NCI-H128 (cell line): ENCODE measurements at regions not wholly inside any gene's neighbourhood (a gene's known extent, or its start where the extent isn't known, plus 50 kb on each side); places are given as distances from the start of the nearest gene placed in this dataset.
"Not testable (repeated sequence)": the region's sequence is repeated elsewhere in the genome, so short reads cannot be mapped to it uniquely, and the experiment has no call there.

Experiments
- DNase-seq: peaks from one replicate; lab custom pipeline; 2025; ENCODE audit not compliant: unreplicated experiment; lab: John Stamatoyannopoulos, UW

DNA sequence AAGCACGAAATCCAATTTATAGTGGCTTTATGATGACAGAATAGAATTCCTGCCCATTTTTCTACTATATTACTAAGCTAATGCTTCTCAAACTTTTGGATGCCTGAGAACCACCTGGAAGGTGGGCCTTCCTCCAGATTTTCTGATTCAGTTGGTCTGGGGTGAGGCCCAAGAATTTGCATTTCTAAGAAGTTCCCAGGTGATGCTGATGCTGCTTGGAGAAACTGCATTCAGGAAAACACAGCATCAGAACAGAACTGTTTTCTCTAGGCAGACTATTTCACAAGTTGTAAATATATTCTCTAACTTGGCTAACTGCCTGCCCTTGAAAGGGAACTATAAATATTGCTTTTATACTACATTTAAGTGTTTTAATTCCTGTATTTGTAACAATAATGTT, 644.9 kb upstream of the DPPA4 start:
- no peak for DNase-seq

DNA sequence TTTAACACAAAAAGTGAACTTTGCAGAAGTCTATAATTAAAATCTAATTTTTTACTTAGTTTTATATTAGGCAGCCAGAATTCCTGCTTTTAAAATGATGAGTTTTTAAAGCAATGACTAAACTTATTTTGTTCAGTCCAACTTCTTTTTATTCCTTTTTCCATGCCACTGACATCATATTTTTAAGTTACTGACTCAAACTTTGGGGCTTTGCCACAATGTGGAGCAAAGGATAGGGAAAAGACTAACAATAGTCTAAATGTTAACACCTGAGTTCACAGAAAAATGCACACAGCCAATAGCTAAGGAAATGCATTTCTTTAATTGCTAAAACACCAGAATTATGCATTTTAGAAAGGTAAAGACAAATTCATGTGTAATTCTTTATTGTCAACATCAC, 647.6 kb upstream of the DPPA4 start:
- DNase-seq, result no peak

DNA sequence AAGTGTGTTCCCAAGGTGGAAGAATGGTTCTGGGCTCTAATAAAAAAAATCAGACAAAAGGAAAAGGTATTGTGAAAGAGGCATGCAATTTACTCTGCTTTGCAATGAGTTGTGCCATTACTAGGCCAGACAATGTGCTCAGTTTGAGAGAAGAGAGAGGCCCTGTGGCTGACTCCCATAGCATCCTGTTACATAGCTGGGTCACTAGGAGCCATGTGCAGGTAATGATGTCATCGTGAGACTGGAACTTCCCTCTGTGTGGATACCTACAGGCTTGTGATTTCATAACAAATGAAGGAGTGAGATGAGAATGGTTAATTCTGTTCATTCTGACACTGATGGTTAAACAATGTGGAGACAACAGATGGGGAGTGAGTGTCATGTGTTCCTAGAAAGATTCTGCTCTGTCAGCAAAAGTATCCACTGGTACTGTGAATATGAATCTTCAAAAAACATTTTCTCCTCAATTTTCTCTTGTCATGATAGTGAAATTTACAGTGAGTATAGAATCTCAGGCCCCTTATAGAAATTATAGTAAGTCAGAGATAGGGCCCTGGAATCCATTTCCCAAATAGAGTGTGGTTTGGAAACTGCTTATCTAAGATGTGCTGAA, 648.7 kb upstream of the DPPA4 start:
- DNase-seq, result no peak

DNA sequence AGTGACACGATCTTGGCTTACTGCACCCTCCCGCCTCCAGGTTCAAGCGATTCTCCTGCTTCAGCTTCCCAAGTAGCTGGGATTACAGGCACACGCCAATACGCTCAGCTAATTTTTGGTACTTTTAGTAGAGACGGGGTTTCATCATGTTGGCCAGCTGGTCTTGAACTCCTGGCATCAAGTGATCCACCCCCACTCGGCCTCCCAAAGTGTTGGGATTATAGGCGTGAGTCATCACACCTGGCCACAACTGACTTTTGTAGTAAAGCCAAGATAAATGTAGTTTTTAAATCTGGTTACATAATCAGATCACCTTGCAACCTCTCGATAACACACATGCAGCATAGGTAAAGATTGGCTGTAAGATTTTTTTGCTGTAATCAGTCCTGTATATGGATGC, 657.5 kb upstream of the DPPA4 start:
- DNase-seq, result no peak

DNA sequence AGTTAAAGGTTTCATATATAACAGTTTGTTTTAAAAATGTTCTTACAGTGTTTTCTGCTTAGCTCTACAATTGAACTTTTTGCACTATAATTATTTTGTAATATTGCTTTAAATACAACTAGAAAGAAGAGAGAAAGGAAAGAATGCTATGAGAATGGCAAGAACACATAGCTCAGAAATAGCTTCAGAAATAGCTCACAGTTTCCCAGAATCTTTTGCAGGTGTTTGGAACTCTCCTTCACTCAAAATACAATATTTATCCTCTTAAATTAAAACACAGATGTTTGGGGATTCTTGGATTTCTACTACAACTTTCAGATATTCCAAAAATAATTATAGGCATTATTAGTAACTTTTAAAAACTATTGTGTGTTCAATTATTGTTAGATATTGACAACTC, 658.0 kb upstream of the DPPA4 start:
- DNase-seq, result no peak

DNA sequence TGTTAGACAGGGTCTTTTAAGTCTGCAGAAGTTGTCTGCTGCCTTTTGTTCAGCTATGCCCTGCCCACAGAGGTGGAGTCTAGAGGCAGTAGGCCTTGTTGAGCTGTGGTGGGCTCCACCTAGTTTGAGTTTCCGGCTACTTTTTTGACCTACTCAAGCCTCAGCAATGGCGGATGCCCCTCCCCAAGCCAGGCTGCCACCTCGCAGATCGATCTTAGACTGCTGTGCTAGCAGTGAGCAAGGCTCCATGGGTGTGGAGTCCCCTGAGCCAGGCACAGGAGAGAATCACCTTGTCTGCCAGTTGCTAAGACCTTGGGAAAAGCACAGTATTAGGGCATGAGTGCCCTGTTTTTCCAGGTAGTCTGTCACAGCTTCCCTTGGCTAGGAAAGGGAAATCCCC, 664.6 kb upstream of the DPPA4 start:
- DNase-seq, result not testable (repeated sequence)

DNA sequence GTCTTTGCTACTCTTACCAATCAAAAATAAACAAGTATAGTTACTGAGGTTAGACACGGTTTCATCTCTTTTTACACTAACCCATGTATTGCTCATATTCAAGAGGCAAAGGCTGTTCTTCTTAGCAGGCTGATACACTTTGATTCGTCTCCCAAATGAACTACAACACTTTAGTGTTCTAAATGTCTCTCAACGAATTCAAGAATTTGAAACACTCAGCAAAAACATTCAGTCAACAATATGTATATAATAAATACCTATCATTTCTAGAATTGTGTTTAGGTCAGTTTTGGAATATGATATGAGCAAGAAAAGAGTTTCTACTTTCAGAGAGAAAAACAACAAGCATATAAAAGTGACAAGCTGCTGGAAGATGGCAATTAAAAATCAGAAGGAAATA, 669.6 kb upstream of the DPPA4 start:
- DNase-seq, result no peak

DNA sequence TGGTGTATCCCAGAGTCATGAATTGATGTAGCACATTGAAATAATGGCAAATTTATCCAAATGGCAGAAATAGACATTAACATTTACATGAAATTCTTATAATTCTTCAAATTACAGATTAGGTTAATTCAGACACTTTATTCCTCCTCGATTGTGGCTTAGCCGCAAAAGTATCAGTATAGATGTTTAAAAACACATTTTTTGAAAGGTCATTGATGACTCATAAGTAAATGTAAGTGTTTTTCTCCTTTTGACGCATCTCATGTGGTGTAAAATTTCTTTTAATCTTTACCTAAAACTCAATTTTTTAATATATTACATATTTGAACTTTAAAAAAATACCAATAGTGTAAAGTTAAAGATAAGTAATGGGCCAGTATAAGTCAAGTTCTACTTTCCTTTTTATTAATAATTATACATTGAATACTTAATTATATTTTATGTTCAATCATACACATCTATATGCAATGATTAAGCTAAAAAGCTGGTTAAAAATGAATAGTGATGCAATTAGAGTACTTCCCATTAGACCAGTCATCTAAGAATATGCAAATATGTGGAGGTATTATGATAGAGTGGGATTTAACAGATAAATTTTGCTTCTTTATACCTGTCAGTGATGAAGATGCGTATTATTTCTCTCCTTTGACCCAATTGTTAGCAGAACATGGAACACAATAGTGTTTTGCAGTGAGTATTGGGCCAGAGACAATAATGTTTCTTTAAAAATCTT, 678.1 kb upstream of the DPPA4 start:
- no peak for DNase-seq

DNA sequence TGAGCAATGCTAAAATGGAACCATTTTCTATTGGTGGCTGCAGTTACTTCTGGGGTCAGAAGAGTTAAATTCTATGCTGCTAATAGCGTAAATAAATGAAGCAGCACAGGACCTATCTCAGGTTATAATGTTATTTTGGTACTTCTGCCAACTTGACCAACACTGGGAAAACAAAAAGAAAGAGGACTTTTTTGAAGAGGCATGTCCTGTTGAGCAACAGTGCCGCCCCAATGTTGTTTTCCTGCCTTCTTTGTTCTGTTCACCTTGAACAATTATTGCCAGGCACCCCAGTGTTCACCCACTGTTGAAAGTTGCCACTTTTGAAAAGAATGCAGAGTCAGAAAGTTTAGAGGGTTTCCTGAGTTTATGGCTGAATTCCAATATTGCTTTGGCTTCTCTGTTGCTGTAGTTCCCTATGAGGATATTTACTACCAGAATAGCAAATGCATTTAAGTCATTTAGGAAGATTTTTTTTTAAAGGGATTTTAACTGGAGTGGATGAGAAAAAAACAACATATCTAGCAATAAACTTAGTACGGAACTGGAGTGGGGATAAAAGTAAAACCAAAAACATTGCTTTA, 679.0 kb upstream of the DPPA4 start:
- no peak for DNase-seq

DNA sequence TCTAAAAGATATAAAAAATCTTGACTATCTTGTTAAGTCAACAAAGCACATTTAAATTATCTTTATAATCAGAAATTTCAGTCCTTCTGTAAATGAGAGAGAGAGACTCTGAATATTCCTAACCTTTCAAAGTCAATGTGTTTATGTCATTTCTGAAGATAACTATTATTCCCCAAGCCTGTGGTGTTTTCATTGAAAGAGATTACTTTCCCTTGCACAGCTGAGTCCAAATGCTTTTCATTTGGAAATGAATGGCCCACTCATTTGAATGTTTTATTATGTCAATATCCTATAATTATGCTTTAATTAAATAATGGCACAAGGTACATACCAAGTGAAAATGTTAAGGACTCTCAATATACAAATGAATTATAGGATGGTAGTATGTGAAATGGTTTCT, 680.0 kb upstream of the DPPA4 start:
- no peak for DNase-seq

DNA sequence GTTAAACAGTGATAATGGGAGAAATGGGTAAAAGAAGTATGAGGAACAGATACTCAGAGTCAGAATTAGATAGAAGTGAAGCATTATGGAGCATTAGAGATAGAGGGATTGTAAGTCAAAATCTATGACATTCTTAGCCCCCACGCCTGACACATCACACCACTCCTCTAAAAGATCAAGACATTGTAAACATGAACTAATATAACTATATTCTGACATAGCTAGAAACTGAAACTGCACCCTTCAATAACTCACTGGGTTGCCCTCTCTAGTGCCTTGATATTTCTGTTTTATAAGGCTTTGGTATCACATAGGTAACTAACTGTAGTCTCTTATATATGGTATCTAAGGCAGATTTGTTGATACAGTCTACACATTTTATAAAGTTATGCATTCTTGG, 684.3 kb upstream of the DPPA4 start:
- no peak for DNase-seq

DNA sequence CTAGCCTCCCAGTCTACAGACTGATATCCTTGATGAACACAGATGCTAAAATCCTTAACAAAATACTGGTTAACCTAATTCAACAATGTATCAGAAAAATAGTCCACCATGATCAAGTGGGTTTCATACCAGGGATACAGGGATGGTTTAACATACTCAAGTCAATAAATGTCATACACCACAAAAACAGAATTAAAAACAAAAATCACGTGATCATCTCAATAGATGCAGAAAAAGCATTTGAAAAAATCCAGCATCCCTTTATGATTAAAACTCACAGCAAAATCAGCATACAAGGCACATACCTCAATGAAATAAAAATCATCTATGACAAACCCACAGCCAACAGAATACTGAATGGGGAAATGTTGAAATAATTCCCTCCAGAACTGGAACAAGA, 685.7 kb upstream of the DPPA4 start:
- not testable (repeated sequence) for DNase-seq

DNA sequence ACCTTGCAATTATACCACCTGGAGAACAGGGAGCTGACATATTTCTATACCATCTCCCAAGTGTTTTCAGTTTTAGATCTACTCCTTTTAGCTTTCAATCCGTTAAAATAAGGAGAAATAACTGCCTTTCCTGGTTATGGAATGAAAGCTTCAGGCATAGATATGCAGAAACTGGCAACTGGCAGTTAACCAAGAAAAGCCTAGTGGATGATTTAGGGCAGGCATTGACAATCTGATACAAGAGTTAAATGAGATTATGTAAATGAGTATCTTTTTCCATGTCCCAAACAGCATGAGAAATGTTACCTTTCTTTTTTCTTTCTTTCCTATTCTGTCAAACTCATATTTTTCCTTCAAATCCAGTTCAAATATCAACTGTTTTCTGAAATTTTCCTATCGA, 689.1 kb upstream of the DPPA4 start:
- DNase-seq, result no peak

DNA sequence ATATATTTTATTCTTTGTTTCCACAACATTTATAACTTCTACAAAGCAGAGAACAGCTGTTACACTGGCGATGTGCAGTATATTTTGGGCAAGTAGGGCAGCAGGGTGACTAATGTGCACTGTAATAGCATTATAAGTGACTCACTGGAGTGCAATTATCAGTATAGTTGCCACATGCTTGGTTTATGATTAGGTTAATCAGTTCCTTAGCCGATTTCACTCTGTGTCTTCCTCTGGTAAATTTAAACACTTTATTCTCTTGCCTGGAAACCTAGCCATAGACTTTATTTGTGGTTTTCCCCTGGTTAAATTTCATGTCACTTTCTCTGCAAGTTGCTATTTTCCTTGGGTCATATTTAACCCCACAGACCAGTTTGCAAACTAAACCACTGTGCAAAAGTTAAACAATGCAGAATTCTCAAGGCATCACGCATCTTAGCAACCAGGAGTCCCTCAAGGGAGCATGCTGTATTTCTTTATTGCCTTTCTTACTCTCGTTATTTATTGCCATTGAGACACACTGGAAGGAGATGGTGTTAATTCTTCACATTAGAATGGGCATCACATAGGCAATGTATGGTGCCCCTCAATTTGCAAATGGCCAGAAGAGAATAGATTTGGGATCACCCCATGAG, 690.2 kb upstream of the DPPA4 start:
- DNase-seq, result no peak

DNA sequence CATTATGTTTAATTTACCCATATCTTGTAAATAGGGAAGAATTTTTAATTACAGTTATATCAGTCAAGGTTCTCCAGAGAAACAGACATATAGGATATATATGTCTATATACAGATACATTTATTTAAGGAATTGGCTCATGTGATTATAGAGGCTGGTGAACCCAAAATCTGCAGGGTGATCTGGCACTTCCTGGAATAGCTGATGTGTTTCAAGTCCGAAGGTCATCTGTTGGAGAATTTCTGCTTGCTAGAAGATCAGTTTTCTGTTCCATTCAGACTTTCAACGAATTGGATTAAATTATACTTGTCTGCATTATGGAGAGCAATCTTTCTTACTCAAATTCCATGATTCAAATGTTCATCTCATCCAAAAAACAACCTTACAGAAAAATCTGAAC, 694.6 kb upstream of the DPPA4 start:
- DNase-seq, result no peak

DNA sequence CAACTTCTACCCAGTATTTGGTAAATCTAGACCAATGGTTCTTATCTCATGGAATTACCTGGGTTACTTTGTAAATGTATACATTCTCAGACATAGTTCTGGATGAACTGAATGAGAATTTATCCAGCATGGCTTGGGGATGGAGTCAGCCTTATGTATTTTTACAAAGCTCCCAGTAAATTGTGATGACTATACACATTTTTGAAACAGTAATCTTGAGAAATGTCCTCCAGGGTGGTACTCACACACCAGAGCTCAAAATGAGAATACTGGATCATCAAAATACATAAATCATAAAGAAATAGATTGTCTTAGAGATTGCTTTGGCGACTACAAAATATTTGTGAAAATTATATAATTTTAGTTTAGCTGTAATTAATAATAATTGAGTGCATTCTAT, 722.1 kb upstream of the DPPA4 start:
- no peak for DNase-seq

DNA sequence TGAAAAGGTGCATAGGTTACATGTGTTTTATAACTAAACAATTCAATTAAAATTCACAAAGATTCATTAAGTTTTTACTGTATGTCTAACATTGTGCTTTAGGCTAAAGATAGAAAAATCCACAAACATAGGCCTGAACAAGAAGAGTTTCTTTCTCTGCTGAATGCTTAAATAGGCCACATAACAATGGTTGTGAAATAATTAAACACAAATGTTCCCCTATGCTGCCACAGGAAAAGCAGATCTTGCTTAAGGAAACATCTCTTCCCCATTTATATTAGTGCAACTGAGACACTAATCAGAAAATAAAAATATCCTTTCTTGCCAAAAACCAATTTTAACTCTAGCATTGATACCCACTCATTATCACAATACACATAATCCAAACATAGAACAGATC, 725.4 kb upstream of the DPPA4 start:
- DNase-seq, result no peak

DNA sequence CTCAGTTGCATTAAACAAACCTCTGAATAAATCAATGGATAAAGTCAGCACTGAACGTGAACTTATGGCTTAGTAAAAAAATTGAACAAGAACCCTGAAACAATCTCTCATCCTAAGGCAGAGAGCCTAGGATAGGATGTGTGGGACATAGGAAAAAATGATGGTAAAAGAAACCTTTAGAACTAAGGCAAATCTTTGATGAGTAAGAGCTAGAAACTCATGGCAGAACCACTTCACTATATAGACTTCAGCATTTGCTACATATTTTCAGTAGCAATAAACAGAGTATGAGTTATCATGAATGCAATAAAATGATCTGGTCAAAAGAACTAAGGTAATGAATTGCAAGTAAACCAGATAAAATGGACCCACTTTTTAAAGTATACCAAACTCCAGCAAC, 725.8 kb upstream of the DPPA4 start:
- no peak for DNase-seq

DNA sequence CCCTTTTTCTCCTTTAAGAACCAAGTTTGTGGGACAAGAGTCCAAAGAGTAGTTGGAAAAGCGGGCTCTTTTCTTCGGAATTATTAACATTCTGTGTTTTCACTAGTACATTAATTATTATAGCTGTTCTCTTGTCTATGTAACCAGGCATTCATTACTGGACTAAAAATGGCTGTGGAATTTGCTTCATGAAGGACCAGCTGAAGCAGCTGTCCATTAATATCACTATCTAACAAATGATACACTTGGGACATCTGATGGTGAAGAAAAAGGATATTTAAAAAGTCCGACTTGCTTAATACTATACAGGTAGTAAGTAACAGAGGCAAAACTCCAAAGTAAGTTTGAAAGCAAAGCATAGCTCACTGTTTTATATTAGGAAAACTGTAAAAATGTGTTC, 728.9 kb upstream of the DPPA4 start:
- no peak for DNase-seq

DNA sequence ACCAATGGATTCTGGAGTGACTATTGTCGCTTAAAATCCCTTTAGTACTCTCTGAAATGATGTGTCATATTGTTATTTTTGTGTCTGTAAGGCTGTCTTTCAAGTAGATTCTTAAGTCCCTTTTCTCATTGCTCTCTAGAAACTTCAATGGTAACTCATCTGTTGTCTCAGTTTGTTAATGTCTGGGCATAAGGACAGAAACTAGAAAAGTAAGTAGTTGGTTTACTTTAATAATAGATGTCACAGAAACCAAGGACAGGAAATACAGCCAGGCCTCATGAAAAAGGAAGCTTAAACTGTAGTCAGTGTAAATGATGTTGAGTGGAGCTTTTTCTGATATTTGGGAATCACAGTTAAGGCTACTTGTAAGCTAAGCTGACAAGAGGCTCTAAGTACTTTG, 730.2 kb upstream of the DPPA4 start:
- DNase-seq, result no peak

DNA sequence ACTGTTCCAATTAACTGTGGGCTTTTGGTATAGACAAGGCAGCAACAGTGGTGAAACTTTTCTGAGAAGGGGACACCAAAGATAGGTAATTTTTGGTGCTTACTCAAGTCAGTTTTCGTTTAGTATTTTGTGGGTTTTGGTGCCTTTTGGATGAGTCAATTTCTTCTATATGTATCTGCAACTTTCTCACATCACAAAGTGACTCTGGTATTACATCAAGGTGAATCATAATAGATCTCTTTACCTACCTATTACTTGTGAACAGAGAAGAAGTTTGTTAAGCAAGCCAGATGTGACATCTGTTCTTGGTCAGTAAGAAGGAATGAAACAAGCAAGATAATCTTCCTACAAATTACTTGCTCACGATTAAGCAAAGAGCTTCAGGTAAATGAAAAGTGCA, 732.4 kb upstream of the DPPA4 start:
- no peak for DNase-seq

DNA sequence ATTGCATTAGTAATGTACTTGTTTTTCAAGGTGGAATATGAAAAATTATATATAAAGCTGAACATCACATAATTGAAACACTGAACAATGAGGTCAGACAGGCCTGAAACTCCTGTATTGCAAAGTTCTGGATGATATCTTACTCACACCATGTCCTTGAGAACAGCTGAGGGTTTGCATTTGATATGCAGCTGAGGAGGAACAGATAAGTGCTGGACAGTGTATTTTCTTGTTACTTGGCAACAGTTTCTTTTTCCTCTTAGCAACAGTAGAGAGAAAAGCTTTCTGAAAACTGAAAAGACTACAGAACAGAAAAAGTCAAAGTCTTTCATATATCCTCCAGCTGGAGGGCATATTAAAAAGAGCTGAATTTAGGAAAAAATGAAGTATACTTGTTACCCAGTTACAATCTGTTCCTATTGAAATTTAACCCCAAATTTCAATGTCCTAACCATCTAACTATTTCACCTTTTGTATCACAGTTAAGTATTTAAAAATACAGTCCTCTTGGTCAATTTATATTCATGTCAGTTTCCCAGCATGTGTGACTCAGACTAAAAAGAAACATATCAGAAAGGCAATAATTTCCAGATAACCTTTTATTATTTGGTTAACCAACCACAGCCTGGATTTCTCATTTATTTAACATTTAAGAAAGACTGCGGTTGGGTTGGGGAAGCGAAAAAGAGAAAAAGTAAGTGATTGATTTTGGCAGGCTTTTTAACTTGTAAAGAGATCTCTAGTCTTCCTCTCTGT, 733.0 kb upstream of the DPPA4 start:
- DNase-seq, result no peak
